ENCODE measurements at regions not wholly inside any gene's neighbourhood (a gene's known extent, or its start where the extent isn't known, plus 50 kb on each side); places are given as distances from the start of the nearest gene placed in this dataset.

DNA sequence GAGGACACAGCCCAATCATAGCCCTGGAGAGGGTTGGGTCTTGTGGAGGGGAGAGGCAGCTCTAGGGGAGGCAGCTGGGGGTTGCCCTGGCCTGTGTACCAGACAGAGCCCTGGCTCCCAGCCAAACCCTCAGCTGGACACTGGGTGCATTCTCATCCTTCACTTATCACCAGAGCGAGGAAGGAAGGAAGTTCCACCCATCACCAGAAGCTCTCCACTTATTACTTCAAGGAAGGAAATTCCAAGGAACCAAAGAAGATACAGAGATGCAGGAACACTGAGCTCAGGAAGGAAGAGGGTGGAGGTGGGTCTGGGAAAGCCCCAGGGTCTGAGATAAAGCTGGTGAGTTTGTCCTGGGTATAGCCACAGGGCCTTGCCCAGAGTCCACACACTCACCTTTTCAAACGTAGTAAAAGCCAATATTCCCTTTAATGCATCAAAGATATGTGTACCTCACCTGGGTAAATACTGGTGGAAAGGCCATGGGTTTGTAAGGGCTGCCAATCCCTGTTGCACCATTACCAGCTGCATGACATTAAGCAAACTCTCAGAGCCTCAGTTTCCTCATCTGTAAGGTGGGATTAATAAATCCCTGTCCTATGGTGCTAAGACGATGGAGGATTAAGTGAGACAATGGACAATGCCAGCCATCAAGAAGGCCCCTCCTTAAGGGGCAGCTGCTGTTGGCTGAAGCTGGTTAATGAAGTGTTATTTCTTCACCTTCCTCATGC, 109.7 kb upstream of the NAA20 start:
- POLR2A ChIA-PET, result no interaction called here
- 64% methylated on average over 3 of the region's 3 CpGs for WGBS (ENCODE audit: low lambda C conversion rate)
- peaks cover 0 to 2% of the 10 kb centered on the region in 2 experiments; a peak in 1 of 5 replicates for H3K27me3 ChIP-seq (ENCODE audit: control insufficient read depth in 1 of 2, insufficient read depth in 2 of 2, low read length in 2 of 2)
- CTCF ChIA-PET (ENCODE audit: low intra/inter-chr PET ratio, low total read pairs), result no interaction called here
- in situ Hi-C loops (cut with HindIII; ENCODE audit: extremely low pct_ligation_motif_present, low pct_unique_long_range_greater_than_20kb), result no loop called here
- no peaks in the 10 kb centered on the region for H3K36me3 ChIP-seq (replicated peaks in 1 of 2; ENCODE audit: control insufficient read depth in 1 of 2, insufficient read depth in 2 of 2, low read length in 2 of 2)
- no peak overlapping the region for H2AFZ ChIP-seq (ENCODE audit: low read length)
- TF ChIP-seq ZNF546 (CRISPR knock-in tag; conservative IDR thresholded peaks at IDR 0.05) (no peak), ZNF674 (CRISPR knock-in tag; IDR thresholded peaks at IDR 0.05; ENCODE audit: low read depth) (no peak), ZNF629 (CRISPR knock-in tag; conservative IDR thresholded peaks at IDR 0.05) (0 out of 2 replicates have a peak, but pooled peaks have one; percentile 30), SP4 (CRISPR knock-in tag; IDR thresholded peaks at IDR 0.05) (peak; percentile 21; the same call in 1 of the 2 replicates), ZNF232 (CRISPR knock-in tag; IDR thresholded peaks at IDR 0.05; ENCODE audit: borderline replicate concordance) (no peak)
- TF ChIP-seq, protein P1, sequence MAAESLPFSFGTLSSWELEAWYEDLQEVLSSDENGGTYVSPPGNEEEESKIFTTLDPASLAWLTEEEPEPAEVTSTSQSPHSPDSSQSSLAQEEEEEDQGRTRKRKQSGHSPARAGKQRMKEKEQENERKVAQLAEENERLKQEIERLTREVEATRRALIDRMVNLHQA (CRISPR knock-in tag; IDR thresholded peaks at IDR 0.05), result no peak
- TF ChIP-seq, protein P2, sequence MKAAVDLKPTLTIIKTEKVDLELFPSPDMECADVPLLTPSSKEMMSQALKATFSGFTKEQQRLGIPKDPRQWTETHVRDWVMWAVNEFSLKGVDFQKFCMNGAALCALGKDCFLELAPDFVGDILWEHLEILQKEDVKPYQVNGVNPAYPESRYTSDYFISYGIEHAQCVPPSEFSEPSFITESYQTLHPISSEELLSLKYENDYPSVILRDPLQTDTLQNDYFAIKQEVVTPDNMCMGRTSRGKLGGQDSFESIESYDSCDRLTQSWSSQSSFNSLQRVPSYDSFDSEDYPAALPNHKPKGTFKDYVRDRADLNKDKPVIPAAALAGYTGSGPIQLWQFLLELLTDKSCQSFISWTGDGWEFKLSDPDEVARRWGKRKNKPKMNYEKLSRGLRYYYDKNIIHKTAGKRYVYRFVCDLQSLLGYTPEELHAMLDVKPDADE (CRISPR knock-in tag; IDR thresholded peaks at IDR 0.05), result no peak
- no peak overlapping the region for H3K27ac ChIP-seq (ENCODE audit: extremely low read length, insufficient read depth, low read length)
- H3K9ac ChIP-seq (ENCODE audit: insufficient read depth, low read depth, low read length), result no peak overlapping the region
- ATAC-seq, result no peak
- no peak for FAIRE-seq
- H4K20me1 ChIP-seq (ENCODE audit: insufficient read depth, low read length), result no peaks in the 10 kb centered on the region
- H3K4me2 ChIP-seq (ENCODE audit: low read depth, low read length), result no peak overlapping the region
- no peak overlapping the region for H3K4me3 ChIP-seq (replicated peaks in 1 of 3; ENCODE audit: insufficient read depth in 1 of 3, low read depth in 2 of 3, low read length in 3 of 3)
- peaks cover 17% of the 10 kb centered on the region for H3K4me1 ChIP-seq (ENCODE audit: insufficient read depth, low read length)
- no TSS peak for BruUV-seq (replicated peaks)
- H3K79me2 ChIP-seq (ENCODE audit: insufficient read depth, low read length), result no peaks in the 10 kb centered on the region
- intact Hi-C loops (cut with micrococcal nuclease; ENCODE audit: unreplicated experiment), result no loop called here
- DNase-seq (ENCODE audit: low spot score), result no peak
- no peaks in the 10 kb centered on the region for H3K9me3 ChIP-seq (ENCODE audit: low read length)

Data from HepG2 (cell line).